ENCODE measurements at regions not wholly inside any gene's neighbourhood (a gene's known extent, or its start where the extent isn't known, plus 50 kb on each side); places are given as distances from the start of the nearest gene placed in this dataset.

DNA sequence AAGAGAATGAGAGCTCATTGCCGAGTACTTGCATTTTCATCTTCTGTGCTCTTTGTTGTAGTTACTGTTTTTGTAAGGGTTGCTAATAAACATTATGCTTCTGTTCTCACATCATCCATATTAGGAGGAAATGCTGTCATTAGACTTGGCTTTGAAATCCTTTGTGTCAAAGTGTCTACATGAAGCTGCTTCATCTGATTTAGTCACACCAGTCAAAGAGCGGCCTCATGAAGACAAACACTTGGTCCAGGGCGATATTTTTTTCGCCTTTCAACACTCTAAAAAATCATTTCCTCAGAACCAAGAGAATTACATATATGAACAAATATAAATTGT, 105.0 kb downstream of the SPRY2 start:
- DNase-seq (ENCODE audit: low read depth): no peak

DNA sequence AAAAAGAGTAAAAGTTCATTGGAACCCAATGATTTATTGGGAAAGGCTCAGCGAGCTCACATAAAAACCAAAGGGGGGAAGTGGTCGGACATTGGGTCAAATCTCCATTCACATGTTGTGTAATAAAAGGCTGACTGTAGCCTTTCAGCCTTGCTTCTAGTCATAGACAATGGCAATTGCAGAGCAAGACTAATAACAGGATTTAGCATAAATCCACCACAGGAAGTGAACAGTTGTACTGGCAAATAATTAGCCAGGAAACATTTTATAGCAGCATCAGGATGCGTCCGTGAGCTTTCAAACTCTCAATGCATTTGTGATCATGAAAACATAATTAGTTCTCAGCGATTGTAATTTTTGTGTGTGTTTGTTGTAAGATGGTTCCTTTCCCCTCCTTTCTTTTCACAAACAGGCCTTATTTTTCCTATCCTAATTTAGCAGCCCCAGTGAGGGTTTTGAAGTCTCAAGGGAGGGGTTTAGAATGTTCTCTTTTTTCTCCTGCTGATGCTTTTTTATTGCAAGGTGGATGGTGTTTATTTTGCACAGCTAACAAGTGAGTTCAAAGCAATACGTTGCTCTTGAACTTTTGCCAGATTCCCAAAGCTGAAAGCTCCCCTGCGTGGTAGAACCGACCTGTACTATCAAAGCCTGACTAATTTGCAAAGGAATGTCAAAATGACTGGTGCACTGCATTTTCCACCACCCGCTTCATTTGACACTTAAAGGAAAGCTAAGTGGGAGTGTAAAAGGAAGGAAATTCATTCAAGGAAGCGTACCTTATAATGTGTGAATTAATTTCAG, 105.6 kb downstream of the SPRY2 start:
- no peak for DNase-seq (ENCODE audit: low read depth)

GRCh38 chr13:80227645-80228044, 113.3 kb downstream of the SPRY2 start:
- DNase-seq (ENCODE audit: low read depth): no peak

- DNase-seq (ENCODE audit: low read depth): no peak
Measured at GRCh38 chr13:80226645-80227044, 114.3 kb downstream of the SPRY2 start.

GRCh38 chr13:80224468-80224867, 116.5 kb downstream of the SPRY2 start:
- DNase-seq (ENCODE audit: low read depth): no peak

- DNase-seq (ENCODE audit: low read depth): no peak
Measured at GRCh38 chr13:80217614-80218456, 123.1 kb downstream of the SPRY2 start.

- DNase-seq (ENCODE audit: low read depth): no peak
Measured at GRCh38 chr13:80215368-80215767, 125.6 kb downstream of the SPRY2 start.

- no peak for DNase-seq (ENCODE audit: low read depth)
Measured at GRCh38 chr13:80214521-80214991, 126.4 kb downstream of the SPRY2 start.

GRCh38 chr13:80214050-80214449, 126.9 kb downstream of the SPRY2 start:
- no peak for DNase-seq (ENCODE audit: low read depth)

GRCh38 chr13:80213201-80213600, 127.7 kb downstream of the SPRY2 start:
- DNase-seq (ENCODE audit: low read depth): no peak

- DNase-seq (ENCODE audit: low read depth): no peak
Measured at GRCh38 chr13:80211566-80211965, 129.4 kb downstream of the SPRY2 start.

- no peak for DNase-seq (ENCODE audit: low read depth)
Measured at GRCh38 chr13:80204642-80205041, 136.3 kb downstream of the SPRY2 start.

- DNase-seq (ENCODE audit: low read depth): no peak
Measured at GRCh38 chr13:80203496-80203895, 137.4 kb downstream of the SPRY2 start.

GRCh38 chr13:80201694-80202468, 139.0 kb downstream of the SPRY2 start:
- DNase-seq (ENCODE audit: low read depth): no peak

- DNase-seq (ENCODE audit: low read depth): no peak
Measured at GRCh38 chr13:80199585-80200292, 141.2 kb downstream of the SPRY2 start.

GRCh38 chr13:80199067-80199466, 141.9 kb downstream of the SPRY2 start:
- no peak for DNase-seq (ENCODE audit: low read depth)

- no peak for DNase-seq (ENCODE audit: low read depth)
Measured at GRCh38 chr13:80196756-80197155, 144.2 kb downstream of the SPRY2 start.

DNA sequence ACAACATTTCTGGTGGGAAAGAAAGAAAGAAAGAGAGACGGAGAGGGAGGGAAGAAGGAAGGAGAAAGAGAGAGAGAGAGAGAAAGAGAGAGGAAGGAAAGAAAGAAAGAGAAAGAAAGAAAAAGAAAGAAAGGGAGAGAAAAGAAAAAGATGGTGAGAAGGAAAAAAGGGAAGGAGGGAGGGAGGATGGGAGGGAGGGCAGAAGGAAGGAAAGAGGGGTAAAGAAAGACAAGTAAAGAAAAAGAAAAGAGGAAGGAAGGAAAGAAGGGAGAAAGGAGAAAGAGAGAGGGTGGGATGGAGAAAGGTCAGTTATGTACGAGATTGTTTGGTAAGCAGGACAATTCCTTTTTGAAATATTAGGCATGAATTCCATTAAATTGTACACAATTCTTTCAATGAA, 145.3 kb downstream of the SPRY2 start:
- DNase-seq (ENCODE audit: low read depth): no peak

- DNase-seq (ENCODE audit: low read depth): no peak
Measured at GRCh38 chr13:80189889-80190597, 150.9 kb downstream of the SPRY2 start.

DNA sequence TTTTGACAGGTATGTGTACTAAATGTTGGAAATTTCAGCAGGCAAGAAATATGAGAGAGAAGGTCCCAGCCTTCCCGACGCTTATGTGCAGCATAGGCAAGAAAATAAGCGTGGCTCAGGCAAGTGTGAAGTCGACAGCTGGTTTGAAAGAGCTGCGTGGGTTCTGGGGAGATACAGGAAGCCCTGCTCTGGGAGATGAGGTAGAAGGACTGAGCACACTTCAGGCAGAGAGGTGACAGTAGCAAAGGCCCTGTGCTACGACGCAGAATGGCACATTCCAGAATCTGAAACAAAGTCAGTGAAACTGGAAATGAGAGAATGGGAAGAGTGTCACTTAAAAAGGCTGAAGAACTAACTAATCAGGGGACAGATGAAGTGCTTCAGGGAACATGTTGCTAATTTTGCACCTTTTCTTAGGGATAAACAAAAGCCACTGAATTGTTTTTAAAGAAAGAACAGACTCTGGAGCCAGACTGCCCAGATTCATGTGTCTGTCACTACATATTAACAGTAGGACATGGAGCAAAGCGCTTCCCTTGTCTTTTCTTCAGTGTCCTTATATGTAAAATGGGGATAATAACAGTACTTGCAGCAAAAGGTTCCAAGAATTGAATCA, 160.1 kb downstream of the SPRY2 start:
- DNase-seq (ENCODE audit: low read depth): no peak

DNA sequence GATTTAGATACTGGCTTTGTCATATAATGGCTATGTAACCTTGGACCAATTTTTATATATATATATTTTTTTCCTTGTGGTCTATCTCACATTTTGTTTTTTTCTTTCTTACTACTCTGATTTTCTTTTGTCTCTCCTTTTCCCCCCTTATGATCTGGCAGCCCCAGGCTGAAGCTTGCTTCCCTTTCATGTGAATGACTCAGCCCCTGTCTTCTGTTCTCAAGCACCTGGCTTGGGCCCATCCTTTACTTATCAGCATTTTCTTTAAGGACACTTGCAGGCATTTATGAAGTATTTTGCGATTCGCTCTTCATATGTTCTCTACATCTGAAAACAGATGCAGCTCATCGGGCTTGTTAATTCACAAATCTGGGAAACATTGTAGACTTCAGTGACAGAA, 163.6 kb downstream of the SPRY2 start:
- DNase-seq (ENCODE audit: low read depth): no peak
